ENCODE measurements at regions not wholly inside any gene's neighbourhood (a gene's known extent, or its start where the extent isn't known, plus 50 kb on each side); places are given as distances from the start of the nearest gene placed in this dataset.
A peak's percentile ranks its signal among the peaks of the same experiment; 100 is the strongest.

GRCh38 chr5:120098426-120098825 is 365.7 kb upstream of the PRR16 start:
- no peak overlapping the region for H3K4me3 ChIP-seq (replicated peaks in 1 of 2; ENCODE audit: low read depth in 2 of 2, low read length in 2 of 2)
- no peak for TF ChIP-seq CTCF (IDR thresholded peaks at IDR 0.05; ENCODE audit: low read depth, low read length)
- no peak for DNase-seq (ENCODE audit: low read depth in 2 of 2)

GRCh38 chr5:120098902-120099535 is 365.1 kb upstream of the PRR16 start:
- no peak for TF ChIP-seq CTCF (IDR thresholded peaks at IDR 0.05; ENCODE audit: low read depth, low read length)
- no peak for DNase-seq (ENCODE audit: low read depth in 2 of 2)
- H3K4me3 ChIP-seq (replicated peaks in 1 of 2; ENCODE audit: low read depth in 2 of 2, low read length in 2 of 2) = no peak overlapping the region

- no peak overlapping the region for H3K4me3 ChIP-seq (replicated peaks in 1 of 2; ENCODE audit: low read depth in 2 of 2, low read length in 2 of 2)
- TF ChIP-seq CTCF (IDR thresholded peaks at IDR 0.05; ENCODE audit: low read depth, low read length) = no peak
- DNase-seq (ENCODE audit: low read depth in 2 of 2) = no peak
Observed at GRCh38 chr5:120101771-120102170, 362.3 kb upstream of the PRR16 start.

GRCh38 chr5:120103495-120103894 is 360.6 kb upstream of the PRR16 start:
- no peak for DNase-seq (ENCODE audit: low read depth in 2 of 2)
- TF ChIP-seq CTCF (IDR thresholded peaks at IDR 0.05; ENCODE audit: low read depth, low read length) = no peak
- H3K4me3 ChIP-seq (replicated peaks in 1 of 2; ENCODE audit: low read depth in 2 of 2, low read length in 2 of 2) = no peak overlapping the region

GRCh38 chr5:120106912-120107525 is 357.1 kb upstream of the PRR16 start:
- H3K4me3 ChIP-seq (replicated peaks in 1 of 2; ENCODE audit: low read depth in 2 of 2, low read length in 2 of 2) = no peak overlapping the region
- TF ChIP-seq CTCF (IDR thresholded peaks at IDR 0.05; ENCODE audit: low read depth, low read length) = no peak
- no peak for DNase-seq (ENCODE audit: low read depth in 2 of 2)

- DNase-seq (ENCODE audit: low read depth in 2 of 2) = peak; percentile 21 to 74
- no peak for TF ChIP-seq CTCF (IDR thresholded peaks at IDR 0.05; ENCODE audit: low read depth, low read length)
- H3K4me3 ChIP-seq (replicated peaks in 1 of 2; ENCODE audit: low read depth in 2 of 2, low read length in 2 of 2) = no peak overlapping the region
Observed at GRCh38 chr5:120108586-120109248, 355.4 kb upstream of the PRR16 start.

All from cardiac fibroblast (primary cell).